ENCODE measurements at regions not wholly inside any gene's neighbourhood (a gene's known extent, or its start where the extent isn't known, plus 50 kb on each side); places are given as distances from the start of the nearest gene placed in this dataset.
"Not testable (repeated sequence)": the region's sequence is repeated elsewhere in the genome, so short reads cannot be mapped to it uniquely, and the experiment has no call there.

DNA sequence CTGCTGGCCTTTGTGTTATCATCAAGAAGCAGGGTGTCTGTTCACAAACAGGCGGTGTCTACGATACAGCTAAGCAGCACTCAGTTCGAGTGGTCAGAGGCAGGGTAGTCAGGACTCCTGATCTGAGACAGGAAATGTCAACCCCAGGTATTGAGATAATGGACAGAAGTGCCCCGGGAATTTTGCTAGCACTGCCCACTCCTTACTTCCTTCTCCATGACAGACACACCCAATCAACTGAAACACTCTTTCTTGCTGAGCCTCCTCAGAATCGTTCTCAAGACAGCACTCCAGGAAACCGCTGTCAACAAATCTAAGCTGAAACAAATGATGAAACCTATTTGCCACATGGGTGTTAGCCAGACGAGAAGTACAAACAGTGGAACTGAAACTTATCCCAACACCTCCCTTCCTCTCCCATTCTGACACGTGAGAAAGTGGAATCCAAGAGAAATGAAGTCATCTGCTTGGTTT lies 109.3 kb downstream of the GTF2IRD2B start:
- not testable (repeated sequence) for DNase-seq; H3K27me3 ChIP-seq (replicated peaks; ENCODE audit: control insufficient read depth, insufficient read depth, low read length, poor library complexity, severe bottlenecking); H3K4me3 ChIP-seq (ENCODE audit: insufficient read depth, low read depth, low read length, poor library complexity, severe bottlenecking); H3K36me3 ChIP-seq (ENCODE audit: control insufficient read depth, insufficient read depth, low read length); H3K4me1 ChIP-seq (ENCODE audit: control insufficient read depth, insufficient read depth, low read length, poor library complexity, severe bottlenecking); H3K9me3 ChIP-seq (ENCODE audit: control insufficient read depth, low read length); H3K27ac ChIP-seq (ENCODE audit: insufficient read depth, low read length, poor library complexity, severe bottlenecking)

DNA sequence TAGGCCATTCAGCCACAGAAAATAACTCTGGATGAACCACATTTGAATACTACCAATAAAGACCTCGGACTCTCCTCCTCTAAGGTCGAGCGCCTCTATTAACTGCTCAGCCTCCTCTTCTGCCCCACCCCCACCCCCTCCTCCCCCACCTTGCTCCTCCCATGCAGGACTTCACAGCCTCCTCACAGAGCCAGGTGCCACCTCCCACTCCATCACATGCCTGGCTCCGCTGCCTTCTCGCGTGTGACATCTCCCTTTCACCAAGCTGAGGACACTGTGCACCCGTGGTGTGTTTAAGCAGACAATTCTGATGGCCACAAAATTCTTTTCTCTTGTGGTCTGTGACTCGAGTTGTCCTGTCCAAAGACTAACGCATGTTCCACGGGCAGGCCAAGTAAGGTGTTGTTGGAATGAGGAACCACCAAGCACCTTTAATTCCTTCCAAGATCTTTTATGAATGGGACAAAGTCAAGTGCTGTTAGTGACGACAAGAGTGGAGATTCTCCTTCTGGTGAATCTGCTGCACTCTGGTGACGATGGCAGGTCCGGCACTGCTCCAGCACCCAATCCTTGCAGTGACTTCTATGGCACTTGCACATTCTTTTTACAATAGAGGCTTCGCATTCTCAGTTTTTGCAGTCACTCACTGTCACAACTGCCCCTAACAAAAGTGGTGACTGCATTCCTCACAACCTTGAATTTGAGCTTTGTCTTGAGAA lies 113.1 kb downstream of the GTF2IRD2B start:
- not testable (repeated sequence) for H3K27me3 ChIP-seq (replicated peaks; ENCODE audit: control insufficient read depth, insufficient read depth, low read length, poor library complexity, severe bottlenecking); H3K4me3 ChIP-seq (ENCODE audit: insufficient read depth, low read depth, low read length, poor library complexity, severe bottlenecking); H3K4me1 ChIP-seq (ENCODE audit: control insufficient read depth, insufficient read depth, low read length, poor library complexity, severe bottlenecking); H3K27ac ChIP-seq (ENCODE audit: insufficient read depth, low read length, poor library complexity, severe bottlenecking); H3K9me3 ChIP-seq (ENCODE audit: control insufficient read depth, low read length); DNase-seq; H3K36me3 ChIP-seq (ENCODE audit: control insufficient read depth, insufficient read depth, low read length)

DNA sequence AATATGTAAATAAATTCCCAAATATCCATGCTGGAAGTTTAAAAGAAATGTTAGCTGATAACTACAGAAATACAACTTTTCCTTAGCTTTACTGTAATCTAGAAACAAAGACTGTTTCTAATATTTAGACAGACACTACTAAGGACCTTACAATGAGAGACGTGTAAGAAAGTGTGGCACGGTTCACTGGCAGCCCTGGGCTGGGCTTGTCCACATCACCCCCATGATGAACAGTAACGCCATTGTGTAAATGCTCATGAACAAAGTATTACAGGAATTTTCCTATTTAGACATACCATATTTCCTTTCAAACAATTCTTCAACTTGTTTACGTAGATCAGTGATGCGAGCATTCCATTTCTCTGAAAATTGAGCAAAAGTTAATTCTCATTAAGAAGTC lies 123.1 kb downstream of the GTF2IRD2B start:
- H3K27ac ChIP-seq (ENCODE audit: insufficient read depth, low read length, poor library complexity, severe bottlenecking); DNase-seq; H3K36me3 ChIP-seq (ENCODE audit: control insufficient read depth, insufficient read depth, low read length); H3K9me3 ChIP-seq (ENCODE audit: control insufficient read depth, low read length); H3K4me3 ChIP-seq (ENCODE audit: insufficient read depth, low read depth, low read length, poor library complexity, severe bottlenecking); H3K4me1 ChIP-seq (ENCODE audit: control insufficient read depth, insufficient read depth, low read length, poor library complexity, severe bottlenecking); H3K27me3 ChIP-seq (replicated peaks; ENCODE audit: control insufficient read depth, insufficient read depth, low read length, poor library complexity, severe bottlenecking): not testable (repeated sequence)

DNA sequence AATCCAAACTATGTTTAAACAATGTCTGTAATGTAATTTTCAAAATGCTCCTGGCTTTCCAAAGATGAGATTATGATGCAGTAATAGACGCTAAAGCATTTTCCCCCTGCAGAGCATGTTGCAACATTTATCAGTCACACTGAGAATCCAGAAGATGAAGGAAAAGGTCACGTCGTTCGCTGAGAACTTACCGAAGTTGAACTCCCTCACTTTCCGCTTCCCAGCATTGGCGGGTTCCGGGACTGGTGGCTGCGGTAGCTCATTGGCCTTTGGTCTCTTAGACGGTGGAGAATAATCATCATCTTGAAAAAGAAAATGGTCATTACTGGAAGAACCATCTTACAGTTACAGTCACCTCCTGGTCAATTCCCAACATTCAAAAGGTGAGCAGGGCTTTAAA lies 124.6 kb downstream of the GTF2IRD2B start:
- not testable (repeated sequence) for H3K9me3 ChIP-seq (ENCODE audit: control insufficient read depth, low read length); H3K27ac ChIP-seq (ENCODE audit: insufficient read depth, low read length, poor library complexity, severe bottlenecking)

DNA sequence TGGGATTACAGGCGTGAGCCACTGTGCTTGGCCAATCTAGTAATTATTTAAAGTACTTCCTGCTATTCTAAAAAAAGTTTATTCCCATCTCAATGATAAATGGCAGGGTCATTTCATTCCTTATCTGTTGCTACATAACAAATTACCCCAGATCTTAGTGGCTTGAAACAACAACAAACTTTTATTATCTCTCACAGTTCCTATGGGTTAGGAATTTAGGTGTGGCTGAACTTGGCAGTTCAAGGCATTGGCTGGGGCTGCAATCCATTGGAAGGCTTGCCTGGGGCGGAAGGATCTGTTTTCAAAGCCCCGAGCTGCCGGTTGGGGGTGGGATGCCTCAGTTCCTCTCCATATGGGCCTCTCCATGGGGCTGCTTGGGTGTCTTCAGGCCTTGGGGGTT lies 133.7 kb downstream of the GTF2IRD2B start:
- not testable (repeated sequence) for DNase-seq; H3K4me1 ChIP-seq (ENCODE audit: control insufficient read depth, insufficient read depth, low read length, poor library complexity, severe bottlenecking); H3K4me3 ChIP-seq (ENCODE audit: insufficient read depth, low read depth, low read length, poor library complexity, severe bottlenecking)

More for the DNA sequence above, 124.6 kb downstream of the GTF2IRD2B start:
- DNase-seq; H3K4me3 ChIP-seq (ENCODE audit: insufficient read depth, low read depth, low read length, poor library complexity, severe bottlenecking); H3K27me3 ChIP-seq (replicated peaks; ENCODE audit: control insufficient read depth, insufficient read depth, low read length, poor library complexity, severe bottlenecking); H3K4me1 ChIP-seq (ENCODE audit: control insufficient read depth, insufficient read depth, low read length, poor library complexity, severe bottlenecking); H3K36me3 ChIP-seq (ENCODE audit: control insufficient read depth, insufficient read depth, low read length): not testable (repeated sequence)

DNA sequence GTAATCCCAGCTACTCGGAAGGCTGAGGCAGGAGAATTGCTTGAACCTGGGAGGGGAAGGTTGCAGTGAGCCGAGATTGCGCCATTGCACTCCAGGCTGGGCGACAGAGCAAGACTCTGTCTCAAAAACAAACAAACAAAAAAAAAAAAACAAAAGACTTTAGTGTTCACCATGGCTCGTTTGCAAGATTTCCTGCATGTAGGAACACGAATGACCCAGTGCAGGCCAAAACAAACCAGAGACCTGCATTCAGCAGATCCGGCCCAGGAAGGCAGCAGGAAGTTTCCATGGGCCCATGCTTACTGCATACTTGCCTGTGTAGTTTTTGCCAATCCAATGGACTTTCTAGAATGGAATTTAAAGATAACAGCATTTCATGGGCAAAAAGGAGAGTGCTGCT lies 137.2 kb downstream of the GTF2IRD2B start:
- H3K27me3 ChIP-seq (replicated peaks; ENCODE audit: control insufficient read depth, insufficient read depth, low read length, poor library complexity, severe bottlenecking); H3K9me3 ChIP-seq (ENCODE audit: control insufficient read depth, low read length); H3K27ac ChIP-seq (ENCODE audit: insufficient read depth, low read length, poor library complexity, severe bottlenecking); H3K4me3 ChIP-seq (ENCODE audit: insufficient read depth, low read depth, low read length, poor library complexity, severe bottlenecking); H3K4me1 ChIP-seq (ENCODE audit: control insufficient read depth, insufficient read depth, low read length, poor library complexity, severe bottlenecking); H3K36me3 ChIP-seq (ENCODE audit: control insufficient read depth, insufficient read depth, low read length); DNase-seq: not testable (repeated sequence)

More for the DNA sequence above, 133.7 kb downstream of the GTF2IRD2B start:
- not testable (repeated sequence) for H3K27me3 ChIP-seq (replicated peaks; ENCODE audit: control insufficient read depth, insufficient read depth, low read length, poor library complexity, severe bottlenecking); H3K27ac ChIP-seq (ENCODE audit: insufficient read depth, low read length, poor library complexity, severe bottlenecking); H3K36me3 ChIP-seq (ENCODE audit: control insufficient read depth, insufficient read depth, low read length); H3K9me3 ChIP-seq (ENCODE audit: control insufficient read depth, low read length)

DNA sequence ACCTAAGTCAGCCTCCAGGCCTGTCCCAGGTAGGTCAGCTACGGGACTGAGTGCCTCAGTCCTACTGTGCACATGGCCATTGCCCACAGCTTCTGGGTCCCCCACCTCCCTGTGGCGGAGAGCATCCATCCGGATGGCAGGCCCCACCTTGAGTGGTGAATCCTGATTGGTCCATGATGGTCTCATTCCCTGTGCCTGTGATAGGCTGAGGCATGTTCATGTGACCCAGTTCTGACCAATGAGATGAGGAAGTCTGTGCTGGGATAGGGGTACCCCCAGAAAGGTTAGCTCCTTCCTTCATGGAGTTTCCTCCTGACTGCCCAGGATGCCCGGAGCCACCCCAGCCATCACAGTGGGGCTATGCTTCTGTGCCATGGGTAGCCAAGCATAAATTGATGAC lies 138.2 kb downstream of the GTF2IRD2B start:
- H3K9me3 ChIP-seq (ENCODE audit: control insufficient read depth, low read length); DNase-seq; H3K4me1 ChIP-seq (ENCODE audit: control insufficient read depth, insufficient read depth, low read length, poor library complexity, severe bottlenecking); H3K36me3 ChIP-seq (ENCODE audit: control insufficient read depth, insufficient read depth, low read length); H3K27me3 ChIP-seq (replicated peaks; ENCODE audit: control insufficient read depth, insufficient read depth, low read length, poor library complexity, severe bottlenecking); H3K27ac ChIP-seq (ENCODE audit: insufficient read depth, low read length, poor library complexity, severe bottlenecking); H3K4me3 ChIP-seq (ENCODE audit: insufficient read depth, low read depth, low read length, poor library complexity, severe bottlenecking): not testable (repeated sequence)

DNA sequence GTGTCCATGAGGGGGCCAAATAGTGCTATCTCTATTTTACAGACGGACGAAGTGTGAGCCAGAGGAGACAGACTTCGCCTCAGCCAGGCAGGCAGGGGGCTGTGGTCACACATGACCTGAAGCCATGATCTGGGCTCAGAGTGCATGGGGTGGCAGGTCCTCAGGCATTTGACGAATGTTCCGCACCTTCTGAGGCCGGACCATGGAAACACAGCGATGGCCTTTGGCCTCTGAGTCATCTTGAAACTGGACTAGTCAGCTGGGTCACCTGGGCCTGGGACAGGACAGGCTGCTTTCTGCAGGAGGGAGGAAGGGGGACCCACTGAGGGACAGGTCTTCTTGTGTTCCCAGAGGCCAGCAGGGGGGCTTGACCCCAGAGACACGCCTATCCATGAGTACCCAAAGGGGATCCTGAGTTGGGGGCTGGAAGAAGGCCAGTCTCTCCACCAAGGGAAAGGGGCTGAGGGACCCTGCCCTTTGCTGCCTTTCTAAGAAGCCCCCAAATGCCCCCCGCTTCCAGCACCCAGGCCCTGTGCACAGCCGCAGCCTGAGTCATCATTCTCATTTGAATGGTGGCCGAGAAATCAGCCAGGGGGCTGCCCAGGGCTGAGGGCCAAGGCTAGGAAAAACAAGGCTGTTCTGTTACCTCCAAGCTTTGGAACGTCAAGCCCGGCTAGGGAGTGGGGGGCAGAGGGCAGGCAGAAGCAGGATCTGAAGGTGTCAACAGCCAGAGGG lies 142.9 kb downstream of the GTF2IRD2B start:
- not testable (repeated sequence) for H3K9me3 ChIP-seq (ENCODE audit: control insufficient read depth, low read length); H3K27ac ChIP-seq (ENCODE audit: insufficient read depth, low read length, poor library complexity, severe bottlenecking); H3K36me3 ChIP-seq (ENCODE audit: control insufficient read depth, insufficient read depth, low read length); H3K4me3 ChIP-seq (ENCODE audit: insufficient read depth, low read depth, low read length, poor library complexity, severe bottlenecking); DNase-seq; H3K27me3 ChIP-seq (replicated peaks; ENCODE audit: control insufficient read depth, insufficient read depth, low read length, poor library complexity, severe bottlenecking); H3K4me1 ChIP-seq (ENCODE audit: control insufficient read depth, insufficient read depth, low read length, poor library complexity, severe bottlenecking)

DNA sequence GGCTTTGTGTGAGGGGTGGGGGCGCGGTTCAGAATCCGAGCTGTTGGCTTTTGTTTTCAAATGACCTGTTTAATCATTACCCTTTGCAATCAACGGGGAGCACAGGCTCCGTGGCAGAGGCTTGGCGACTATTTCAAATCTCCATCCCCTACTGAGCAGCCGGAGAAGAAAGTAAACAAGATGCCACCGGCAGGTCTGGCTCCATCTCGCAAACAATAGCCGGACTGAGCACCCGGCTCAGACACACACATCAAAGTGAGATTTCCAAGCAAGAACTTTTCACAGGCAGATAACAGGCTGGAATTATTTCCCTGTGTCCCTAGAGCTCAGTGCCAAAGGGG lies 143.4 kb downstream of the GTF2IRD2B start:
- H3K4me3 ChIP-seq (ENCODE audit: insufficient read depth, low read depth, low read length, poor library complexity, severe bottlenecking); H3K4me1 ChIP-seq (ENCODE audit: control insufficient read depth, insufficient read depth, low read length, poor library complexity, severe bottlenecking); H3K36me3 ChIP-seq (ENCODE audit: control insufficient read depth, insufficient read depth, low read length); H3K27me3 ChIP-seq (replicated peaks; ENCODE audit: control insufficient read depth, insufficient read depth, low read length, poor library complexity, severe bottlenecking); DNase-seq; H3K27ac ChIP-seq (ENCODE audit: insufficient read depth, low read length, poor library complexity, severe bottlenecking); H3K9me3 ChIP-seq (ENCODE audit: control insufficient read depth, low read length): not testable (repeated sequence)

DNA sequence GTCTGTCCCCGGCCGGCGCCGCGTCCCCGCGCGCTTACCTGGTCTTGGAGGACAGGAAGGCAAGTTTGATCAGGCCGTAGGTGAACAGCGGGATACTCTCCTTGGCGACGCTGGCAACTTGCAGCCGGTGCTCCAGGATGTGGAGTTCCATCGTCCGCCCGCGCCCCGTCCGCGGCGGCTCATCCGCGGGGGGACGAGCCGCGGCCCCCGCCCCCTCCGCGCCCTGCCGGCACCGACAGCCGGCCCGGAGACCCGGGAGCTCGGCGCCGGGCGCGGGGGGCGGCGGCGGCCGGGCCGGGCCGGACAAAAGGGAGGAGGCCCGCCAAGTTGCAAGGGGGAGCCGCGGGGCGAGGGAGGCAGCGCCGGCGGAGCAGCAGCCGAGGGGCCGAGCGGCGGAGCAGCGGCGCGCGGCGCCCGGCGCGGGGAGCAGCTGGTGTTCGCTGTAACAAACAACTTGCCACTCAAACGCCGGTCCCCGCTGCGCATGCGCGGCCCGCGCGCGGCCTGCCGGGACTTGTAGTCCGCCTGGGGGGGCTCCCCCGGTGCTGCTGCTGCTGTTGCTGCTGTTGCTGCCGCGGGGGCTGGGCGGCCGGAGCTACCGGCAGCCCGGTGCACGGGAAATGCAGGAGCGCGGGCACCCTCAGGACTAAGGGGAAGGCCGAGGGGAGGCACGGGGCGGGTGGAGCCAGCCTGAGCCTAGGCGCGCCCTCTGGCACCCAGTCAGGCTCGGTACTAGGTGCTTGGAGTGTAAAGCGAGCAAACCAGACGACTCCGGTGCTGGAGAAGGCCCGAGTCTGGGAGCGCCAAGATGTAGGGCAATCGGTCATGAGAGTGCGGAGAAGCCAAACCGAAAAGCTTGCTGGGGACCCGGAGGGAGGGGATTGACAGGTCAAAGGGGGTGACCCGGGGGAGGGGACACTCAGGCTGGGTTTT lies 145.1 kb downstream of the GTF2IRD2B start:
- not testable (repeated sequence) for H3K9me3 ChIP-seq (ENCODE audit: control insufficient read depth, low read length); H3K27ac ChIP-seq (ENCODE audit: insufficient read depth, low read length, poor library complexity, severe bottlenecking); H3K4me1 ChIP-seq (ENCODE audit: control insufficient read depth, insufficient read depth, low read length, poor library complexity, severe bottlenecking); H3K27me3 ChIP-seq (replicated peaks; ENCODE audit: control insufficient read depth, insufficient read depth, low read length, poor library complexity, severe bottlenecking); H3K4me3 ChIP-seq (ENCODE audit: insufficient read depth, low read depth, low read length, poor library complexity, severe bottlenecking); H3K36me3 ChIP-seq (ENCODE audit: control insufficient read depth, insufficient read depth, low read length)
- DNase-seq = peak in 2 of 3 donors; percentile 50 to 62
